Ascending aorta (tissue), 2 donors: ENCODE measurements at regions not wholly inside any gene's neighbourhood (a gene's known extent, or its start where the extent isn't known, plus 50 kb on each side); places are given as distances from the start of the nearest gene placed in this dataset.

Experiments
- DNase-seq, 2 donors: peaks; one replicate each; pipeline ENCODE4 v3.0.0-alpha.2; 2019; ENCODE audit warnings: low spot score in 2 of 2
- H3K27ac ChIP-seq, 2 donors: fragments of 200-600 bp; sonication (generic); one replicate each; pipeline ENCODE4 v1.5.1; 2016 to 2017; ENCODE audit warnings: mild to moderate bottlenecking in 1 of 2
- H3K27me3 ChIP-seq: fragments of 200-600 bp; sonication (generic); one replicate; pipeline ENCODE4 v1.5.1; 2017
- H3K36me3 ChIP-seq, 2 donors: fragments of 200-600 bp; sonication (generic); one replicate each; pipeline ENCODE4 v1.5.1; 2016
- H3K4me1 ChIP-seq, 2 donors: fragments of 200-600 bp; sonication (generic); one replicate each; pipeline ENCODE4 v1.5.1; 2016 to 2017; ENCODE audit warnings: mild to moderate bottlenecking in 1 of 2
- H3K4me3 ChIP-seq, 2 donors: fragments of 200-600 bp; sonication (generic); one replicate each; pipeline ENCODE4 v1.5.1; 2016 to 2017; ENCODE audit warnings: mild to moderate bottlenecking in 1 of 2
- H3K9me3 ChIP-seq, 2 donors: fragments of 200-600 bp; sonication (generic); one replicate each; pipeline ENCODE4 v1.5.1; 2016
- CTCF ChIP-seq, 3 experiments: fragments of 200-600 bp in 2 of 3; fragments of 450-650 bp in 1 of 3; sonication (generic) in 2 of 3; IDR thresholded peaks; one replicate each; pipeline ENCODE4 v1.5.1; 2016 to 2019; ENCODE audit warnings: antibody characterized with exemption in 3 of 3, mild to moderate bottlenecking in 1 of 3, moderate library complexity in 1 of 3
- intact Hi-C: fragments of 100-400 bp; cut with DNase I; formaldehyde crosslinking; loops from one replicate; pipeline ENCODE4 v1.15.1; 2023

GRCh38 chr2:82275599-82275998 lies 1971.0 kb upstream of the LRRTM1 start:
- DNase-seq: no peak
- Histone ChIP-seq H3K36me3 (no peaks in the 10 kb centered on the region), H3K4me3 (no peak overlapping the region), H3K4me1 (no peaks in the 10 kb centered on the region), H3K27ac (no peak overlapping the region), H3K27me3 (no peaks in the 10 kb centered on the region), H3K9me3 (no peaks in the 10 kb centered on the region)
- intact Hi-C loops: no loop called here
- TF ChIP-seq CTCF (IDR thresholded peaks at IDR 0.05): no peak

- no peak for TF ChIP-seq CTCF (IDR thresholded peaks at IDR 0.05)
- DNase-seq: no peak
- no peaks in the 10 kb centered on the region for H3K36me3 ChIP-seq
- H3K9me3 ChIP-seq: no peaks in the 10 kb centered on the region
- H3K4me1 ChIP-seq: no peaks in the 10 kb centered on the region
- no peak overlapping the region for H3K4me3 ChIP-seq
- intact Hi-C loops: no loop called here
- H3K27me3 ChIP-seq: no peaks in the 10 kb centered on the region
- H3K27ac ChIP-seq: no peak overlapping the region
Measured at GRCh38 chr2:82268446-82268845, 1963.9 kb upstream of the LRRTM1 start.

GRCh38 chr2:82260521-82260920 lies 1956.0 kb upstream of the LRRTM1 start:
- no peak for TF ChIP-seq CTCF (IDR thresholded peaks at IDR 0.05)
- DNase-seq: no peak
- Histone ChIP-seq H3K9me3 (no peaks in the 10 kb centered on the region), H3K36me3 (no peaks in the 10 kb centered on the region), H3K4me3 (no peak overlapping the region), H3K27ac (no peak overlapping the region), H3K27me3 (no peaks in the 10 kb centered on the region), H3K4me1 (no peaks in the 10 kb centered on the region)
- intact Hi-C loops: no loop called here

GRCh38 chr2:82259551-82259950 lies 1955.0 kb upstream of the LRRTM1 start:
- no peak for DNase-seq
- Histone ChIP-seq H3K4me1 (no peaks in the 10 kb centered on the region), H3K36me3 (no peaks in the 10 kb centered on the region), H3K27me3 (no peaks in the 10 kb centered on the region), H3K4me3 (no peak overlapping the region), H3K9me3 (no peaks in the 10 kb centered on the region), H3K27ac (no peak overlapping the region)
- intact Hi-C loops: no loop called here
- TF ChIP-seq CTCF (IDR thresholded peaks at IDR 0.05): no peak

GRCh38 chr2:82257796-82258555 lies 1953.4 kb upstream of the LRRTM1 start:
- Histone ChIP-seq H3K9me3 (no peaks in the 10 kb centered on the region), H3K36me3 (no peaks in the 10 kb centered on the region), H3K4me3 (no peak overlapping the region), H3K27me3 (no peaks in the 10 kb centered on the region), H3K27ac (no peak overlapping the region), H3K4me1 (no peaks in the 10 kb centered on the region)
- intact Hi-C loops: no loop called here
- TF ChIP-seq CTCF (IDR thresholded peaks at IDR 0.05): no peak
- DNase-seq: no peak
